Activated T-cell treated with anti-CD3 and anti-CD28 coated beads for 4 hours (primary cell): ENCODE measurements at regions not wholly inside any gene's neighbourhood (a gene's known extent, or its start where the extent isn't known, plus 50 kb on each side); places are given as distances from the start of the nearest gene placed in this dataset.
"Not testable (repeated sequence)": the region's sequence is repeated elsewhere in the genome, so short reads cannot be mapped to it uniquely, and the experiment has no call there.

Experiments
- DNase-seq: peaks from one replicate; pipeline ENCODE4 v3.0.0-alpha.2; 2020

DNA sequence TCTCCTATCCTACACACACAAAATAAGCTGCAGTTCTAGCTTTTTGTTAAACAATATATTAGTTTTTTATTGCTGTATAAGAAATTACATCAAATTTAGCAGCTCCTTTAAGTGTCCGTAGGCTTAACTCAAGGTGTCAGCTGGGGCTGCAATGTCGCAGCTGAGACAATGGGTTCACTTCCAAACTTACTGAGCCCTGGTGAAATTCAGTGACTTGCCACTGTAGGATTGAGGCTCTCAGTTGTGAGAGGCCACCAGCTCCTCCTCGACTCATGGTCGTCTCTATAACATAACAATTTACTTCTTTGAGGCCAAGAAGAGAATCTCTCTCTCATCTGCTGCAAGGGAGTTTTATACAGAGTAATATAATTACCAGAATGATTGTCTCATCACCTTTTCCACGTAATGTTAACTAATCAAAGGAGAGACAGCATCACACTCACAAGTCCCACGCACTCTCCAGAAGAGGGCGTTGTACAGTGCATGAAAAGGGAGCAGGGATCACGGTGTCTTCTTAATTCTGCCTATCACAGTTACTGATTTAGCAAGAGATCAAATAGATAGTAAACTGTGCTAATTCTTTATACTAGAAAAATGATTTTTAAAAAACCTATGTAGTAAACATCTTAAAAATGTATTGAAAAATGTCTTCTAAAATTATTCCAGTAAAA, 735.6 kb upstream of the GBE1 start:
- DNase-seq, result no peak

GRCh38 chr3:82495655-82496054, 734.2 kb upstream of the GBE1 start:
- no peak for DNase-seq

DNA sequence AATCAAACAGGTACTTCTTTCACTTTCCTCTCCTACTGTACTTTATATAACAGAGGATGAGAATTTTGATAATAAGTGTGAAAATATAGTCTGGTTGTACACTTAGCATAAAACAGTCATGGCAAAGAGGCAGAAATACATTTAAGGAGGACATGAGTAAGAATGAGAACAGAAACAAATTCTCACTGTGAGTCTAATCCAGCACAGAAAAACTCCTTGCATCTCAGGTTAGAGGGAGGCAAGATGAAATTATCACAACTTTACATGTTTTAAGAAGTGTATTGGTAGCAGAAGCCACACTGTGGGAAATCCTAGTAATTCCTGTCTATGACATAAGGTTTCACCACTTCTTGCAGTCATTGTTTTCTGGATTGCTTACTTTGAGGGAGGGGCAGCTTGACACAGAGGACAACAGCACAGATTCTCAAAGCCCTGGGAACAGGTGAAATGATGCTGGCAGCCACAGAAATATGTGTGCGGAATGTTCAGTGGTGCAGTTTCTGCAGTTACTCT, 733.6 kb upstream of the GBE1 start:
- DNase-seq, result no peak

GRCh38 chr3:82493858-82494257, 732.4 kb upstream of the GBE1 start:
- no peak for DNase-seq

DNA sequence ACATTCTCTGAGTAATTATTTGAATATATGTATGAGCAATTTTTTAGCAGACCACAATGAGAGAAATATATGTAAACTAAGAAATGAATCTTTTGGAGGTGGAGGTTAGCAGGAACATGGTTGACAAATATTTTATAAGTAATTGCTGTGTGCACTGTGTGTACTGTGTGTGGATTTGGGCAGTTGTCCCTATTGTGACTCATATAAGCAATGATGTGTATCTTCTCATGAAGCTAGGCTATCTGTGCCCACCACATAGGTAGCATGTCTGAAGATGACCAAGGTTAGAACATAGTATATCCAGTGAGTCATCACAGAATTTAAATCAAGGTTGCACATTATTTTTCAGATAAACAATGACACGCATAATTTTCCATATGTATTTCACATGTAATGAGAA, 713.9 kb upstream of the GBE1 start:
- no peak for DNase-seq

DNA sequence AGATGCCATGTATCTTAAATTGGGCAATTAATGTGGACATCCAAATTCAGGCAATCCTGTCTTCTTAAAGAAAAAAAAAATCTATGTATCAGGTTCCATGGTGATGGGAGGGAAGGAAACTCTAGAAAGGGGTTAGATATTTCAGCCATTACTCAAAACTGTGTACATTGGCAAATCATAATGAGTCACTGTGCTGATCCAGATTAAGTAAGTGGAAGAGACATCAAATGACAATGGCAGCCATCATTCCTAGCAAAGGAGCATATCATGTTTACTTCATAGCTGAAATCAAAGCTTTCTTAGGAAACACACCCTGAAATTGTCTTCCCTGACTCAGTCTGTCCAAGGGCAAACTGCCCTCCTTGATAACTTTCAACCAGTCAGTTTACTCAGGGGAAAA, 713.3 kb upstream of the GBE1 start:
- DNase-seq, result no peak

- DNase-seq, result no peak
Measured at GRCh38 chr3:82473864-82474541, 712.6 kb upstream of the GBE1 start.

DNA sequence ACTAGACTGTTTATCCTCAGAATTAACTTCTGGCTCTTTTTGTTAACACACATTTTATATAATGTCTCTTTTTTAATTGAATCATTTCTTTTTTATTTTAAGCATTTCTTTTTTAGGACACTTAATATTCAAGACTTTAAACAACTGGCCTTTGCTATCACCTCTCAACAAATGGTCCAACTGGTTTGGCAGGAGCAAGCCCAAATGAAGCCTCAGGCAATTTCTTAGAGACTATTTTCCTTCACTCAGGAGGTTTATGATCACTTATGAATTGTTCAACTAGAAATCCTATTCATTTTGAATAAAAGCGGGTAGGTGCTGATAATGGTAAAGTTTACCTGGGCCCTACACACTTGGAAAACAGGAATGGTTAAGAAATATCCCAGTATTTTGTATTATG, 705.6 kb upstream of the GBE1 start:
- no peak for DNase-seq

GRCh38 chr3:82462977-82463376, 701.5 kb upstream of the GBE1 start:
- no peak for DNase-seq

DNA sequence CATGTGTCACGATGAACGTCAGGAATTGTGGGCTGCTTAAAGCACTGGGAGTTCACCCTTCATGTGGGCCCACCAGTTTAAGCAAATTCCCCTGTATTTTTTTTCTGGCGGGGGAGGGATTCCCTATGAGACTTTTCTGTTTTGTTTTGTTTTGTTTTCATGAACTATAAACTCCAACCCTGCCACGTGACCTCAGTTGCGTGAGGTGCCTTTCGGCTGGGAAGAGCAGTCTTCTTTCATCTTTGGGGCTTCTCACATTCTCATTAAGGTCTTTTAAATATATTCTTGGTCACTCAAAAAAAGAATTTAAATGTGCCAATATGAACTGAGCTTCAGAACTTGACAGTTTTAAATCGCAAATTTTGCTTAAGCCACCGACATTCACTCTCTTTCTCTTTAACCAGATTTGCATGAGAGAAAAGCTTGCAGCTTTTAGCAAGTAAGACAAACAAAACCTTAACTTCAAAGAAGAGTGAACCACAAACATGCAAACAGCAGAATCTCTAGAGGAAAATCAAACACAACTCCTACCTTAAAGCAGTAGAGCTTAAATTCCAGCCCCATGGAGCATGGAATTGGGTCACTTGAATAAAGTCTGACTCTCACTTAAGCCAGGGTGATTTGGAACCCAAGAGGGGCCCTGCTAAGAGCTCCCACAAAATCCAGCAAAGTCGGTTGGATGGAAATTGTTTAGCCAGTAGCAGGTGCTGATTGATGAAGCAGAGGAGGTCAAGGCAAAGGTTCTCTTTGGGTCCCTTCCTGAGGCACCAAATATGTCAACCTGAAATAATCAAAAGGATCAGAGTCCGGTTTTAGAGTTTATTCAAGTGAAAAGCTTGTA, 699.8 kb upstream of the GBE1 start:
- DNase-seq, result no peak

DNA sequence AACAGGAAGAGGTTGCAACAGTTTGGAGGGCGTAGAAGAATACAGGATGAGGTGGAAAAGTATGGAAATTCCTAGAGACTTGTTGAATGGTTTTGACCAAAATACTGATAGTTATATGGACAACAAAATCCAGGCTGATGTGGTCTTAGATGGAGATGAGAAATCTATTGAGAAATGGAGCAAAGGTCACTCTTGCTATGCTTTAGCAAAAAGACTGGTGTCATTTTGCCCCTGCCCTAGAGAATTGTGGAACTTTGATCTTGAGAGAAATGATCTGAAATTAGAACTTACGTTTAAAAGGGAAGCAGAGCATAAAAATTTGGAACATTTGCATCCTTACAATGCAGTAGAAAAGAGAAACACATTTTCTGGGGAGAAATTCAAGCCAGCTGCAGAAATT, 686.9 kb upstream of the GBE1 start:
- DNase-seq, result no peak

GRCh38 chr3:82428821-82429220, 667.4 kb upstream of the GBE1 start:
- DNase-seq, result not testable (repeated sequence)

DNA sequence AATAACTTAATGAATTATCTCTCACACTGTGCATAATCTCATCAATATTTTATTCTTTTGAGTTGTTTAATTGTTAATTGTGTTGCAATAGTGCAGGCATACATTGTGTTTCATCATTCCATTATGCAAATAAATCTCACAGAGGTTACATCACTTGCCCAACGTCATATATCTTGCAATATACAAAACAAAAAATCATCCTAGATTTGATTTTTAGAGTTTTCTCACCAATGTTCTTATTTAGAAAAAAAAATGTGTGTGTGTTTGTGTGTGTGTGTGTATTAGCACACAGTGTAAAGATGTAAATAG, 662.5 kb upstream of the GBE1 start:
- DNase-seq, result no peak

- no peak for DNase-seq
Measured at GRCh38 chr3:82423268-82424030, 662.0 kb upstream of the GBE1 start.

DNA sequence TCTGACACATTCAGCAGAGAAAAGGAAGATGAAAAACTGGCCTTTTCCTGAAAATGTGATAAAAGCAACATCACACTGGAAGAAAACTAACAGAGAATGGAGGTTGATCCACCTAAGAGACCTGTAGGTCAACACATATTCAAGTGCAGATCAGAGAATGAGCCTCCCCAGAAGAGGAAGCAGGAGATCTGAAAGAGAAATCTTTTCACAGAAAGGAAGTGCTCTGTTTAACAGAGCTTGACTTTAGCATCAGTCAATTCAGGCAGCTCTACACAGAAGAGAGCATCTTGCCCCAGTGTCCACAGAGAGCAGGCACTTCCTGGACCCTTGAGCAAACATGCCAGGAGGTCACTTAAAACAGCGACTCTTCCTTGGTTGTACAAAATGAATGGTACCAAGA, 655.4 kb upstream of the GBE1 start:
- DNase-seq, result no peak

DNA sequence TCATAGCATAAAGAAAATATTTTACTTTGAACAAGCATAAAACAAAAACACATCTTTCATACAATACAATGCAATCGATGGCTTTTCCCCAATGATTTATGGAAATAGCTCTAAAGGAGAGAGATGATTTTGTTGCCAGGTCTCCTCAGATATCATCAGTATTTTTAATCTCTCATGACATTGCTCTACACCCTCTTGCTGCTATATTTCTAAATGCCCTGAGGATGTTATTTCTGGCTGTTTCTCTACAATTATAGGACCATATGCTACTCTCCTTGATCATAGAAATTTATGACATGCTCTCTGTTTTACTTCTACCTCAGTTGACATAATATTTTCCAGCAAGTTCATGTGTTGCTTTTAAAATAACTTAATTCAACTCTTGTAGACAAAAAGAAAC, 654.9 kb upstream of the GBE1 start:
- DNase-seq, result no peak

- DNase-seq, result no peak
Measured at GRCh38 chr3:82413171-82413570, 651.7 kb upstream of the GBE1 start.

- no peak for DNase-seq
Measured at GRCh38 chr3:82410366-82410765, 648.9 kb upstream of the GBE1 start.

DNA sequence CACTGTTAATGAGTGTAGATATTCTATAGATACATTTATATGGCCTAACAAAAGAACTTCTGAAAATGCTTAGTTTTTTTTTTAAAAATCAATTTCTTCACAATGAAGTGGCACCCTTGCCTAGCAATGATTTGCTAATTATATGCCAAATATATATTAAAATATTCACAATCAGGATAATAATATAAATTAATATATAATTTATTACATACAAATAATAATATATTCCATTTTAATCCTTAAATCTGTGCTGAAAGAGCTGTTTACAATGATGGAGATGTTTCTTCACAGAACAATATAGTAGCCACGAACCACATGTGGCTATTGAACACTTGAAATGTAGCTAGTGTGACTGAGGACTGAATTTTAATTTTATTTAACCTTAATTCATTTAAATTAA, 648.4 kb upstream of the GBE1 start:
- no peak for DNase-seq

DNA sequence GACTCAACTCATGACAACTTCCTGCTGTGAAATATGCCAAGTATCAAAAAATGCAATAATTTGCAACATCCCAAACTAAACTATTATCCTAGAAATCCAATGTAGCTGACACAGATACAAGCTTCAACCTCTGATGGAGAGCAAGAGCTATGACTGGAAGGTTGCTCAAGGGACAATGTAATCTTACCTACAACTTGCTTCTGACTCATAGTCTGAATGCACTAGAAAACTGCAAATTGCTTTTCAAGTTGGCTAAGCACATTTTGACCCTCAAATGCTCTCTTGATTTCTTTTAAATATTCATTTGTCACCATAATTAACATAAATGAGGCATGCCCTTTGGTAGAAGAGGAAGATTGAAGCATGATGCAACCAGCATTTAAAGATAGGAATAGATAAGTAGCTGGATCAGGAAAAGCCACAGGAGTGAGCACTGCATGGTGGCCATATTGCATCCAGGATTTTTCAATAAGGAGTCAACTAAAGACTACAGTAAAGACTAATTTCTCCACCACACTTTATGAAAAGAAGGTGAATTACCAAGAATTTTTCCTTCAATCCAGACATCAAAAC, 630.8 kb upstream of the GBE1 start:
- no peak for DNase-seq

GRCh38 chr3:82390868-82391267, 629.4 kb upstream of the GBE1 start:
- no peak for DNase-seq

- no peak for DNase-seq
Measured at GRCh38 chr3:82386647-82387046, 625.2 kb upstream of the GBE1 start.

DNA sequence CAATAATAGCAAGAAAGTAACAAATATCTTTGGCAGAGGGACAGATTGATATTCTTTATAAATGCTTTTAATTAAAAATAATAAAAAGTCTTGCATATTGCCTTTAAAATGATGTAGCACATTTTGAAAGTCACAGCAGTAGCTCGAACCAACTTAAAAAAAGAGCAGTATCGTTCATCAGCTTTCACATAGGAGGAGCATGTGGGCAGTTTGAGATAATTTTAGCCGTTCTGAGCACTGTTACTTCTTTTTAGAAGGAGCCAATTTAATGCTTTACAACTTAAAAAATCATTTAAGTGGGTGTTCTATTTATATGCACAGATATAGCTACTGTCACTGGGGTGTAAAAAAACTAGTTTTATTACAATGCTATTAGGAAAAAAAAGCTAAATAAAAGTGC, 622.7 kb upstream of the GBE1 start:
- DNase-seq, result no peak
